ENCODE measurements at regions not wholly inside any gene's neighbourhood (a gene's known extent, or its start where the extent isn't known, plus 50 kb on each side); places are given as distances from the start of the nearest gene placed in this dataset.

GRCh38 chr1:163875927-163876320 is 554.2 kb downstream of the NUF2 start:
- TF ChIP-seq, protein P1, sequence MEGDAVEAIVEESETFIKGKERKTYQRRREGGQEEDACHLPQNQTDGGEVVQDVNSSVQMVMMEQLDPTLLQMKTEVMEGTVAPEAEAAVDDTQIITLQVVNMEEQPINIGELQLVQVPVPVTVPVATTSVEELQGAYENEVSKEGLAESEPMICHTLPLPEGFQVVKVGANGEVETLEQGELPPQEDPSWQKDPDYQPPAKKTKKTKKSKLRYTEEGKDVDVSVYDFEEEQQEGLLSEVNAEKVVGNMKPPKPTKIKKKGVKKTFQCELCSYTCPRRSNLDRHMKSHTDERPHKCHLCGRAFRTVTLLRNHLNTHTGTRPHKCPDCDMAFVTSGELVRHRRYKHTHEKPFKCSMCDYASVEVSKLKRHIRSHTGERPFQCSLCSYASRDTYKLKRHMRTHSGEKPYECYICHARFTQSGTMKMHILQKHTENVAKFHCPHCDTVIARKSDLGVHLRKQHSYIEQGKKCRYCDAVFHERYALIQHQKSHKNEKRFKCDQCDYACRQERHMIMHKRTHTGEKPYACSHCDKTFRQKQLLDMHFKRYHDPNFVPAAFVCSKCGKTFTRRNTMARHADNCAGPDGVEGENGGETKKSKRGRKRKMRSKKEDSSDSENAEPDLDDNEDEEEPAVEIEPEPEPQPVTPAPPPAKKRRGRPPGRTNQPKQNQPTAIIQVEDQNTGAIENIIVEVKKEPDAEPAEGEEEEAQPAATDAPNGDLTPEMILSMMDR (IDR thresholded peaks at IDR 0.05), result no peak
- no peak for TF ChIP-seq POLR2A (IDR thresholded peaks at IDR 0.05)

All from prostate gland (tissue), 2 donors.